ENCODE measurements at regions not wholly inside any gene's neighbourhood (a gene's known extent, or its start where the extent isn't known, plus 50 kb on each side); places are given as distances from the start of the nearest gene placed in this dataset.

DNA sequence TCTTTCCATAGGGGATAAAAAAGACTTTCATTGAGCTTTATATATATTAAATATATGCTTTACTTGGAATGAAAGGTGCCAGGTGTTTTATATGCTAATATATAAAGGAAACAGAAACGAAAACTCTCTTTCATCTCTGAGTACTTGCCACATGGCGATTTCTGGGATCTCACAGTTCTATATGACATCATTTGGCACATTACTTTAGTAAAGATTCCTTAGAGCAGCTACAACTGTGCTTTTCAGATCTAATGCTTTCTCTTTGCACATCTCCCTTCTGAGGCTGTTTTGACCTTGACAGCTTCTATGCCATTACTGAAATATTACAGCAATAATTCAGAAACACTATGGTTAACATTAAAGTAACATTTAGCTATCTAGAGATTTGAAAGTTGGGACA lies 1082.9 kb upstream of the CDH2 start:
- TF ChIP-seq, protein P1, sequence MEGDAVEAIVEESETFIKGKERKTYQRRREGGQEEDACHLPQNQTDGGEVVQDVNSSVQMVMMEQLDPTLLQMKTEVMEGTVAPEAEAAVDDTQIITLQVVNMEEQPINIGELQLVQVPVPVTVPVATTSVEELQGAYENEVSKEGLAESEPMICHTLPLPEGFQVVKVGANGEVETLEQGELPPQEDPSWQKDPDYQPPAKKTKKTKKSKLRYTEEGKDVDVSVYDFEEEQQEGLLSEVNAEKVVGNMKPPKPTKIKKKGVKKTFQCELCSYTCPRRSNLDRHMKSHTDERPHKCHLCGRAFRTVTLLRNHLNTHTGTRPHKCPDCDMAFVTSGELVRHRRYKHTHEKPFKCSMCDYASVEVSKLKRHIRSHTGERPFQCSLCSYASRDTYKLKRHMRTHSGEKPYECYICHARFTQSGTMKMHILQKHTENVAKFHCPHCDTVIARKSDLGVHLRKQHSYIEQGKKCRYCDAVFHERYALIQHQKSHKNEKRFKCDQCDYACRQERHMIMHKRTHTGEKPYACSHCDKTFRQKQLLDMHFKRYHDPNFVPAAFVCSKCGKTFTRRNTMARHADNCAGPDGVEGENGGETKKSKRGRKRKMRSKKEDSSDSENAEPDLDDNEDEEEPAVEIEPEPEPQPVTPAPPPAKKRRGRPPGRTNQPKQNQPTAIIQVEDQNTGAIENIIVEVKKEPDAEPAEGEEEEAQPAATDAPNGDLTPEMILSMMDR (IDR thresholded peaks at IDR 0.05; ENCODE audit: low read depth, low read length, poor library complexity, severe bottlenecking), result no peak
- TF ChIP-seq EZH2phosphoT487 (IDR thresholded peaks at IDR 0.05; ENCODE audit: borderline replicate concordance, low read length), result no peak

Measured in DOHH2 (cell line).